ENCODE measurements at regions not wholly inside any gene's neighbourhood (a gene's known extent, or its start where the extent isn't known, plus 50 kb on each side); places are given as distances from the start of the nearest gene placed in this dataset.

GRCh38 chr4:96742332-96743014, 902.6 kb downstream of the PDHA2 start:
- no peak for TF ChIP-seq CTCF (conservative IDR thresholded peaks at IDR 0.05; ENCODE audit: low read depth in 2 of 2)
- no peak for TF ChIP-seq EZH2phosphoT487 (IDR thresholded peaks at IDR 0.05; ENCODE audit: unreplicated experiment)
- TF ChIP-seq STAT1 (IDR thresholded peaks at IDR 0.05; ENCODE audit: unreplicated experiment): no peak
- no peak for TF ChIP-seq POLR2AphosphoS5 (IDR thresholded peaks at IDR 0.05; ENCODE audit: low read depth)
- TF ChIP-seq REST (IDR thresholded peaks at IDR 0.05; ENCODE audit: unreplicated experiment): no peak
- TF ChIP-seq EZH2 (IDR thresholded peaks at IDR 0.05; ENCODE audit: low read depth, unreplicated experiment): no peak
- TF ChIP-seq CREB1 (CRISPR knock-in tag; IDR thresholded peaks at IDR 0.05; ENCODE audit: low read depth): no peak
- TF ChIP-seq JUNB (IDR thresholded peaks at IDR 0.05; ENCODE audit: unreplicated experiment): no peak
- TF ChIP-seq NANOG (IDR thresholded peaks at IDR 0.05; ENCODE audit: borderline replicate concordance): no peak
- TF ChIP-seq ZNF462 (CRISPR knock-in tag; IDR thresholded peaks at IDR 0.05): no peak

Measured in GM23338 (cell line).